GM23338 (cell line): ENCODE measurements at regions not wholly inside any gene's neighbourhood (a gene's known extent, or its start where the extent isn't known, plus 50 kb on each side); places are given as distances from the start of the nearest gene placed in this dataset.

Experiments used
- ATAC-seq: fragments of 200-7000 bp; cut with Tn5 transposase; 3 replicates; pipeline ENCODE4 v1.9.1; 2020
- DNase-seq: peaks from one replicate; pipeline ENCODE4 v3.0.0-alpha.2; 2015; ENCODE audit warnings: low spot score
- H2AFZ ChIP-seq: fragments of 200-600 bp; sonication (generic); 2 replicates; pipeline ENCODE4 v1.8.0; 2016; ENCODE audit warnings: antibody characterized with exemption, mild to moderate bottlenecking, moderate library complexity
- H3F3A ChIP-seq: fragments of 200-600 bp; sonication (generic); replicated peaks from 2 replicates; pipeline ENCODE4 v1.8.0; 2017; ENCODE audit warnings: antibody characterized with exemption, mixed run types, low read depth
- H3K27ac ChIP-seq: fragments of 200-600 bp; sonication (generic); 2 replicates; pipeline ENCODE4 v1.6.1; 2016; ENCODE audit warnings: low read depth
- H3K27me3 ChIP-seq: fragments of 200-600 bp; sonication (generic); 2 replicates; pipeline ENCODE4 v1.8.0; 2016; ENCODE audit warnings: mild to moderate bottlenecking, mixed run types, moderate library complexity; ENCODE audit not compliant: insufficient read depth
- H3K36me3 ChIP-seq: fragments of 200-600 bp; sonication (generic); 2 replicates; pipeline ENCODE4 v1.8.0; 2016; ENCODE audit warnings: mild to moderate bottlenecking; ENCODE audit not compliant: insufficient read depth
- H3K4me1 ChIP-seq: fragments of 200-600 bp; sonication (generic); 2 replicates; pipeline ENCODE4 v1.8.0; 2016; ENCODE audit warnings: mild to moderate bottlenecking, moderate library complexity; ENCODE audit not compliant: insufficient read depth
- H3K4me2 ChIP-seq: fragments of 200-600 bp; sonication (generic); 2 replicates; pipeline ENCODE4 v1.7.1; 2017; ENCODE audit warnings: mixed run types
- H3K4me3 ChIP-seq: fragments of 200-600 bp; sonication (generic); 2 replicates; pipeline ENCODE4 v1.6.1; 2016; ENCODE audit warnings: mixed run types
- H3K79me2 ChIP-seq: fragments of 200-600 bp; sonication (generic); replicated peaks from 2 replicates; pipeline ENCODE4 v1.8.0; 2017; ENCODE audit warnings: mild to moderate bottlenecking; ENCODE audit not compliant: insufficient read depth
- H3K9me2 ChIP-seq: fragments of 200-600 bp; sonication (generic); 2 replicates; pipeline ENCODE4 v1.8.0; 2017; ENCODE audit not compliant: insufficient read depth
- H4K20me1 ChIP-seq: fragments of 200-600 bp; sonication (generic); replicated peaks from 2 replicates; pipeline ENCODE4 v1.8.0; 2017; ENCODE audit warnings: mild to moderate bottlenecking; ENCODE audit not compliant: insufficient read depth
- H3K27ac Mint-ChIP-seq: 2 replicates; pipeline ENCODE4 v1.8.0; 2020; ENCODE audit warnings: inconsistent platforms, mild to moderate bottlenecking, moderate library complexity, mixed read lengths
- H3K27me3 Mint-ChIP-seq: 3 replicates; pipeline ENCODE4 v1.8.0; 2022; ENCODE audit warnings: low read depth, mild to moderate bottlenecking, moderate library complexity, mixed read lengths, inconsistent platforms; ENCODE audit not compliant: insufficient read depth, poor library complexity
- H3K36me3 Mint-ChIP-seq: 3 replicates; pipeline ENCODE4 v1.8.0; 2021; ENCODE audit warnings: low read depth, mild to moderate bottlenecking, inconsistent platforms, moderate library complexity, mixed read lengths
- H3K4me1 Mint-ChIP-seq: 3 replicates; pipeline ENCODE4 v1.8.0; 2020; ENCODE audit warnings: mild to moderate bottlenecking, inconsistent platforms, mixed read lengths
- H3K4me3 Mint-ChIP-seq: 3 replicates; pipeline ENCODE4 v1.8.0; 2021; ENCODE audit warnings: moderate library complexity, mild to moderate bottlenecking, inconsistent platforms, mixed read lengths
- H3K9me3 Mint-ChIP-seq: 3 replicates; pipeline ENCODE4 v1.8.0; 2020; ENCODE audit warnings: moderate library complexity, mild to moderate bottlenecking, inconsistent platforms, mixed read lengths
- CREB1 ChIP-seq: fragments of 250-450 bp; sonication (Bioruptor Pico); IDR thresholded peaks from 2 replicates; pipeline ENCODE4 v1.5.0; 2020; ENCODE audit warnings: low read depth, mild to moderate bottlenecking, moderate library complexity
- EZH2 ChIP-seq: fragments of 200-600 bp; sonication (generic); IDR thresholded peaks from one replicate; pipeline ENCODE4 v1.8.0; 2017; ENCODE audit warnings: antibody characterized with exemption, mild to moderate bottlenecking, low read depth; ENCODE audit not compliant: unreplicated experiment
- EZH2phosphoT487 ChIP-seq: fragments of 200-600 bp; sonication (generic); IDR thresholded peaks from one replicate; pipeline ENCODE4 v1.8.1; 2018; ENCODE audit warnings: antibody characterized with exemption; ENCODE audit not compliant: unreplicated experiment
- JUNB ChIP-seq: IDR thresholded peaks from one replicate; pipeline ENCODE4 v1.6.1; 2016; ENCODE audit warnings: antibody characterized with exemption; ENCODE audit not compliant: unreplicated experiment
- NANOG ChIP-seq: IDR thresholded peaks from 2 replicates; pipeline ENCODE4 v1.6.1; 2016; ENCODE audit warnings: antibody characterized with exemption, borderline replicate concordance
- STAT1 ChIP-seq: IDR thresholded peaks from one replicate; pipeline ENCODE4 v1.6.1; 2016; ENCODE audit warnings: antibody characterized with exemption; ENCODE audit not compliant: unreplicated experiment
- ZNF114 ChIP-seq: fragments of 250-450 bp; sonication (Bioruptor Pico); IDR thresholded peaks from 2 replicates; pipeline ENCODE4 v1.5.0; 2020; ENCODE audit warnings: mild to moderate bottlenecking, moderate library complexity
- ZNF331 ChIP-seq: fragments of 250-450 bp; sonication (Bioruptor Pico); IDR thresholded peaks from 2 replicates; pipeline ENCODE4 v1.5.0; 2020; ENCODE audit warnings: low read depth, mild to moderate bottlenecking, moderate library complexity
- TF ChIP-seq, protein P1 (sequence below): IDR thresholded peaks from one replicate; pipeline ENCODE4 v1.6.1; 2018; ENCODE audit warnings: antibody characterized with exemption; ENCODE audit not compliant: unreplicated experiment
- TF ChIP-seq, protein P2 (sequence below), 2 experiments: fragments of 200-600 bp in 1 of 2; sonication (generic) in 1 of 2; conservative IDR thresholded peaks; 2 replicates each; pipeline versions ENCODE4 v1.5.1 to v1.6.1; 2016 to 2017; ENCODE audit warnings: antibody characterized with exemption in 2 of 2, low read depth in 2 of 2, mild to moderate bottlenecking in 2 of 2, moderate library complexity in 1 of 2
- TF ChIP-seq, protein P3 (sequence below): fragments of 250-450 bp; sonication (Bioruptor Pico); IDR thresholded peaks from 2 replicates; pipeline ENCODE4 v1.5.0; 2020; ENCODE audit warnings: mild to moderate bottlenecking, moderate library complexity

DNA sequence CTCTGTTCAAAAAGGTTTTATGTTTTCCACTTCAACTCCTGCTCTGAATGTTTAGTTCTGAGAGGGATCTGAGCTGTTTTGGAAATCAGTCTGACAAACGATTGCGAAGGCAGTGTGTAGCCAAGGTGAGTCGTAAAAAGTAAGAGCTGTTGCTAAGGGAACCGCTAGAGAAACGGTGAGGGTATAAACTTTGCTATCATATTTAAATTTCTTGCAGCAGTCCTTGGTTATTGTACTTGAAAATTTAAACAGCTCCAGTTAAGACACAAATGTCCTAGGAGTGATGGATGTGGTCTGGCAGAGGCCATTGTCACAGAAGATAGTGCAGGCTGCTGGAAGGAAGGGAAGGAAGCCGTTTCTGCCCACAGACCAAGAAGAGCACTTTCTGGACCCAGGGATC, 64.9 kb upstream of the CITED2 start:
- DNase-seq (no peak), ATAC-seq (no peak)
- Histone ChIP-seq H3K4me3 (no peak overlapping the region), H3K36me3 (no peaks in the 10 kb centered on the region), H2AFZ (no peak overlapping the region), H3K9me2 (peaks cover 3% of the 10 kb centered on the region; the same call in 1 of the 2 replicates), H3K4me1 (no peaks in the 10 kb centered on the region), H4K20me1 (no peaks in the 10 kb centered on the region), H3F3A (no peaks in the 10 kb centered on the region), H3K4me2 (no peak overlapping the region), H3K79me2 (no peaks in the 10 kb centered on the region), H3K27ac (no peak overlapping the region), H3K27me3 (no peaks in the 10 kb centered on the region)
- Mint-ChIP-seq H3K9me3 (no peaks in the 10 kb centered on the region), H3K27me3 (peaks cover 6% of the 10 kb centered on the region), H3K36me3 (no peaks in the 10 kb centered on the region), H3K27ac (no peak overlapping the region), H3K4me3 (no peak overlapping the region), H3K4me1 (peaks cover 13% of the 10 kb centered on the region)
- TF ChIP-seq ZNF114 (CRISPR knock-in tag), result no peak
- no peak for TF ChIP-seq NANOG

DNA sequence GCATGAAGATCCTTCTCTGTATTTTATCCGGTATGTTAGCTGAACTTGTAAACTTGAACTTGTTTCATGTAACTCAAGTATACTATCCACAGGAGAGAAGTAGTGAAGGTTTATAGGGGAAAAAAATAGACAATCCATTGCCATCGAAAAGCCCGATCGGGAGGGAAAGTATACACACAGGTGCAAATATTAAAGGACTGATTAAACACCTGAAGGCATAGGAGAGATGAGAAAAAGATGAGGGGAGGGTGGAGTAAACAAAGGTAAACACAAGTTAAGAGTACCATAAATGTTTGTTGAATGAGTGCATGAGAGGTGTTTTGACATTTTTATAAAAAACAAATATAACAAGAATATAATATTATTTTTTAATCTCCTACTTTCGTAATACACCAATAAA, 64.3 kb upstream of the CITED2 start:
- Mint-ChIP-seq H3K4me1 (peaks cover 11% of the 10 kb centered on the region), H3K27ac (no peak overlapping the region), H3K27me3 (peaks cover 6% of the 10 kb centered on the region), H3K36me3 (no peaks in the 10 kb centered on the region), H3K4me3 (no peak overlapping the region), H3K9me3 (no peaks in the 10 kb centered on the region)
- H4K20me1 ChIP-seq, result no peaks in the 10 kb centered on the region
- H3K79me2 ChIP-seq, result no peaks in the 10 kb centered on the region
- no peak overlapping the region for H3K4me2 ChIP-seq
- H2AFZ ChIP-seq, result no peak overlapping the region
- no peak overlapping the region for H3K27ac ChIP-seq
- ATAC-seq (no peak), DNase-seq (no peak)
- H3K4me3 ChIP-seq, result no peak overlapping the region
- H3F3A ChIP-seq, result no peaks in the 10 kb centered on the region
- H3K9me2 ChIP-seq, result peaks cover 3% of the 10 kb centered on the region; the same call in 1 of the 2 replicates
- no peaks in the 10 kb centered on the region for H3K36me3 ChIP-seq
- H3K4me1 ChIP-seq, result no peaks in the 10 kb centered on the region
- TF ChIP-seq NANOG (no peak), ZNF331 (CRISPR knock-in tag) (no peak), JUNB (no peak), ZNF114 (CRISPR knock-in tag) (no peak), EZH2phosphoT487 (no peak), STAT1 (no peak), EZH2 (no peak), CREB1 (CRISPR knock-in tag) (no peak)
- TF ChIP-seq, protein P1, sequence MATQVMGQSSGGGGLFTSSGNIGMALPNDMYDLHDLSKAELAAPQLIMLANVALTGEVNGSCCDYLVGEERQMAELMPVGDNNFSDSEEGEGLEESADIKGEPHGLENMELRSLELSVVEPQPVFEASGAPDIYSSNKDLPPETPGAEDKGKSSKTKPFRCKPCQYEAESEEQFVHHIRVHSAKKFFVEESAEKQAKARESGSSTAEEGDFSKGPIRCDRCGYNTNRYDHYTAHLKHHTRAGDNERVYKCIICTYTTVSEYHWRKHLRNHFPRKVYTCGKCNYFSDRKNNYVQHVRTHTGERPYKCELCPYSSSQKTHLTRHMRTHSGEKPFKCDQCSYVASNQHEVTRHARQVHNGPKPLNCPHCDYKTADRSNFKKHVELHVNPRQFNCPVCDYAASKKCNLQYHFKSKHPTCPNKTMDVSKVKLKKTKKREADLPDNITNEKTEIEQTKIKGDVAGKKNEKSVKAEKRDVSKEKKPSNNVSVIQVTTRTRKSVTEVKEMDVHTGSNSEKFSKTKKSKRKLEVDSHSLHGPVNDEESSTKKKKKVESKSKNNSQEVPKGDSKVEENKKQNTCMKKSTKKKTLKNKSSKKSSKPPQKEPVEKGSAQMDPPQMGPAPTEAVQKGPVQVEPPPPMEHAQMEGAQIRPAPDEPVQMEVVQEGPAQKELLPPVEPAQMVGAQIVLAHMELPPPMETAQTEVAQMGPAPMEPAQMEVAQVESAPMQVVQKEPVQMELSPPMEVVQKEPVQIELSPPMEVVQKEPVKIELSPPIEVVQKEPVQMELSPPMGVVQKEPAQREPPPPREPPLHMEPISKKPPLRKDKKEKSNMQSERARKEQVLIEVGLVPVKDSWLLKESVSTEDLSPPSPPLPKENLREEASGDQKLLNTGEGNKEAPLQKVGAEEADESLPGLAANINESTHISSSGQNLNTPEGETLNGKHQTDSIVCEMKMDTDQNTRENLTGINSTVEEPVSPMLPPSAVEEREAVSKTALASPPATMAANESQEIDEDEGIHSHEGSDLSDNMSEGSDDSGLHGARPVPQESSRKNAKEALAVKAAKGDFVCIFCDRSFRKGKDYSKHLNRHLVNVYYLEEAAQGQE, result no peak
- TF ChIP-seq, protein P2, sequence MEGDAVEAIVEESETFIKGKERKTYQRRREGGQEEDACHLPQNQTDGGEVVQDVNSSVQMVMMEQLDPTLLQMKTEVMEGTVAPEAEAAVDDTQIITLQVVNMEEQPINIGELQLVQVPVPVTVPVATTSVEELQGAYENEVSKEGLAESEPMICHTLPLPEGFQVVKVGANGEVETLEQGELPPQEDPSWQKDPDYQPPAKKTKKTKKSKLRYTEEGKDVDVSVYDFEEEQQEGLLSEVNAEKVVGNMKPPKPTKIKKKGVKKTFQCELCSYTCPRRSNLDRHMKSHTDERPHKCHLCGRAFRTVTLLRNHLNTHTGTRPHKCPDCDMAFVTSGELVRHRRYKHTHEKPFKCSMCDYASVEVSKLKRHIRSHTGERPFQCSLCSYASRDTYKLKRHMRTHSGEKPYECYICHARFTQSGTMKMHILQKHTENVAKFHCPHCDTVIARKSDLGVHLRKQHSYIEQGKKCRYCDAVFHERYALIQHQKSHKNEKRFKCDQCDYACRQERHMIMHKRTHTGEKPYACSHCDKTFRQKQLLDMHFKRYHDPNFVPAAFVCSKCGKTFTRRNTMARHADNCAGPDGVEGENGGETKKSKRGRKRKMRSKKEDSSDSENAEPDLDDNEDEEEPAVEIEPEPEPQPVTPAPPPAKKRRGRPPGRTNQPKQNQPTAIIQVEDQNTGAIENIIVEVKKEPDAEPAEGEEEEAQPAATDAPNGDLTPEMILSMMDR (conservative IDR thresholded peaks at IDR 0.05; ENCODE audit: low read depth in 2 of 2), result no peak
- TF ChIP-seq, protein P3, sequence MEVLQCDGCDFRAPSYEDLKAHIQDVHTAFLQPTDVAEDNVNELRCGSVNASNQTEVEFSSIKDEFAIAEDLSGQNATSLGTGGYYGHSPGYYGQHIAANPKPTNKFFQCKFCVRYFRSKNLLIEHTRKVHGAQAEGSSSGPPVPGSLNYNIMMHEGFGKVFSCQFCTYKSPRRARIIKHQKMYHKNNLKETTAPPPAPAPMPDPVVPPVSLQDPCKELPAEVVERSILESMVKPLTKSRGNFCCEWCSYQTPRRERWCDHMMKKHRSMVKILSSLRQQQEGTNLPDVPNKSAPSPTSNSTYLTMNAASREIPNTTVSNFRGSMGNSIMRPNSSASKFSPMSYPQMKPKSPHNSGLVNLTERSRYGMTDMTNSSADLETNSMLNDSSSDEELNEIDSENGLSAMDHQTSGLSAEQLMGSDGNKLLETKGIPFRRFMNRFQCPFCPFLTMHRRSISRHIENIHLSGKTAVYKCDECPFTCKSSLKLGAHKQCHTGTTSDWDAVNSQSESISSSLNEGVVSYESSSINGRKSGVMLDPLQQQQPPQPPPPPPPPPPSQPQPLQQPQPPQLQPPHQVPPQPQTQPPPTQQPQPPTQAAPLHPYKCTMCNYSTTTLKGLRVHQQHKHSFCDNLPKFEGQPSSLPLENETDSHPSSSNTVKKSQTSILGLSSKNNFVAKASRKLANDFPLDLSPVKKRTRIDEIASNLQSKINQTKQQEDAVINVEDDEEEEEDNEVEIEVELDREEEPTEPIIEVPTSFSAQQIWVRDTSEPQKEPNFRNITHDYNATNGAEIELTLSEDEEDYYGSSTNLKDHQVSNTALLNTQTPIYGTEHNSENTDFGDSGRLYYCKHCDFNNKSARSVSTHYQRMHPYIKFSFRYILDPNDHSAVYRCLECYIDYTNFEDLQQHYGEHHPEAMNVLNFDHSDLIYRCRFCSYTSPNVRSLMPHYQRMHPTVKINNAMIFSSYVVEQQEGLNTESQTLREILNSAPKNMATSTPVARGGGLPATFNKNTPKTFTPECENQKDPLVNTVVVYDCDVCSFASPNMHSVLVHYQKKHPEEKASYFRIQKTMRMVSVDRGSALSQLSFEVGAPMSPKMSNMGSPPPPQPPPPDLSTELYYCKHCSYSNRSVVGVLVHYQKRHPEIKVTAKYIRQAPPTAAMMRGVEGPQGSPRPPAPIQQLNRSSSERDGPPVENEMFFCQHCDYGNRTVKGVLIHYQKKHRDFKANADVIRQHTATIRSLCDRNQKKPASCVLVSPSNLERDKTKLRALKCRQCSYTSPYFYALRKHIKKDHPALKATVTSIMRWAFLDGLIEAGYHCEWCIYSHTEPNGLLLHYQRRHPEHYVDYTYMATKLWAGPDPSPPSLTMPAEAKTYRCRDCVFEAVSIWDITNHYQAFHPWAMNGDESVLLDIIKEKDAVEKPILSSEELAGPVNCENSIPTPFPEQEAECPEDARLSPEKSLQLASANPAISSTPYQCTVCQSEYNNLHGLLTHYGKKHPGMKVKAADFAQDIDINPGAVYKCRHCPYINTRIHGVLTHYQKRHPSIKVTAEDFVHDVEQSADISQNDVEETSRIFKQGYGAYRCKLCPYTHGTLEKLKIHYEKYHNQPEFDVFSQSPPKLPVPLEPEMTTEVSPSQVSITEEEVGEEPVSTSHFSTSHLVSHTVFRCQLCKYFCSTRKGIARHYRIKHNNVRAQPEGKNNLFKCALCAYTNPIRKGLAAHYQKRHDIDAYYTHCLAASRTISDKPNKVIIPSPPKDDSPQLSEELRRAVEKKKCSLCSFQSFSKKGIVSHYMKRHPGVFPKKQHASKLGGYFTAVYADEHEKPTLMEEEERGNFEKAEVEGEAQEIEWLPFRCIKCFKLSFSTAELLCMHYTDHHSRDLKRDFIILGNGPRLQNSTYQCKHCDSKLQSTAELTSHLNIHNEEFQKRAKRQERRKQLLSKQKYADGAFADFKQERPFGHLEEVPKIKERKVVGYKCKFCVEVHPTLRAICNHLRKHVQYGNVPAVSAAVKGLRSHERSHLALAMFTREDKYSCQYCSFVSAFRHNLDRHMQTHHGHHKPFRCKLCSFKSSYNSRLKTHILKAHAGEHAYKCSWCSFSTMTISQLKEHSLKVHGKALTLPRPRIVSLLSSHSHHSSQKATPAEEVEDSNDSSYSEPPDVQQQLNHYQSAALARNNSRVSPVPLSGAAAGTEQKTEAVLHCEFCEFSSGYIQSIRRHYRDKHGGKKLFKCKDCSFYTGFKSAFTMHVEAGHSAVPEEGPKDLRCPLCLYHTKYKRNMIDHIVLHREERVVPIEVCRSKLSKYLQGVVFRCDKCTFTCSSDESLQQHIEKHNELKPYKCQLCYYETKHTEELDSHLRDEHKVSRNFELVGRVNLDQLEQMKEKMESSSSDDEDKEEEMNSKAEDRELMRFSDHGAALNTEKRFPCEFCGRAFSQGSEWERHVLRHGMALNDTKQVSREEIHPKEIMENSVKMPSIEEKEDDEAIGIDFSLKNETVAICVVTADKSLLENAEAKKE (CRISPR knock-in tag), result no peak
- no peaks in the 10 kb centered on the region for H3K27me3 ChIP-seq
